ENCODE measurements at regions not wholly inside any gene's neighbourhood (a gene's known extent, or its start where the extent isn't known, plus 50 kb on each side); places are given as distances from the start of the nearest gene placed in this dataset.

- DNase-seq (ENCODE audit: insufficient read length, low spot score) (no peak), FAIRE-seq (no peak)
- TF ChIP-seq, protein P1, sequence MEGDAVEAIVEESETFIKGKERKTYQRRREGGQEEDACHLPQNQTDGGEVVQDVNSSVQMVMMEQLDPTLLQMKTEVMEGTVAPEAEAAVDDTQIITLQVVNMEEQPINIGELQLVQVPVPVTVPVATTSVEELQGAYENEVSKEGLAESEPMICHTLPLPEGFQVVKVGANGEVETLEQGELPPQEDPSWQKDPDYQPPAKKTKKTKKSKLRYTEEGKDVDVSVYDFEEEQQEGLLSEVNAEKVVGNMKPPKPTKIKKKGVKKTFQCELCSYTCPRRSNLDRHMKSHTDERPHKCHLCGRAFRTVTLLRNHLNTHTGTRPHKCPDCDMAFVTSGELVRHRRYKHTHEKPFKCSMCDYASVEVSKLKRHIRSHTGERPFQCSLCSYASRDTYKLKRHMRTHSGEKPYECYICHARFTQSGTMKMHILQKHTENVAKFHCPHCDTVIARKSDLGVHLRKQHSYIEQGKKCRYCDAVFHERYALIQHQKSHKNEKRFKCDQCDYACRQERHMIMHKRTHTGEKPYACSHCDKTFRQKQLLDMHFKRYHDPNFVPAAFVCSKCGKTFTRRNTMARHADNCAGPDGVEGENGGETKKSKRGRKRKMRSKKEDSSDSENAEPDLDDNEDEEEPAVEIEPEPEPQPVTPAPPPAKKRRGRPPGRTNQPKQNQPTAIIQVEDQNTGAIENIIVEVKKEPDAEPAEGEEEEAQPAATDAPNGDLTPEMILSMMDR (IDR thresholded peaks at IDR 0.05; ENCODE audit: insufficient read depth, missing control alignments) = no peak
Observed at GRCh38 chr7:115227473-115228235, 305.8 kb downstream of the MDFIC start.

- TF ChIP-seq, protein P1 (IDR thresholded peaks at IDR 0.05; ENCODE audit: insufficient read depth, missing control alignments) = no peak
- no peak for DNase-seq (ENCODE audit: insufficient read length, low spot score)
- no peak for FAIRE-seq
Observed at GRCh38 chr7:115226410-115226809, 304.5 kb downstream of the MDFIC start.

GRCh38 chr7:115224922-115225321 is 303.0 kb downstream of the MDFIC start:
- FAIRE-seq (no peak), DNase-seq (ENCODE audit: insufficient read length, low spot score) (no peak)
- TF ChIP-seq, protein P1 (IDR thresholded peaks at IDR 0.05; ENCODE audit: insufficient read depth, missing control alignments) = no peak

GRCh38 chr7:115223959-115224358 is 302.1 kb downstream of the MDFIC start:
- TF ChIP-seq, protein P1 (IDR thresholded peaks at IDR 0.05; ENCODE audit: insufficient read depth, missing control alignments) = no peak
- no peak for FAIRE-seq
- DNase-seq (ENCODE audit: insufficient read length, low spot score) = no peak

- FAIRE-seq = no peak
Observed at GRCh38 chr7:115221456-115221855, 299.6 kb downstream of the MDFIC start.

GRCh38 chr7:115218076-115218475 is 296.2 kb downstream of the MDFIC start:
- TF ChIP-seq, protein P1 (IDR thresholded peaks at IDR 0.05; ENCODE audit: insufficient read depth, missing control alignments) = no peak
- DNase-seq (ENCODE audit: insufficient read length, low spot score) (no peak), FAIRE-seq (no peak)

More at GRCh38 chr7:115221456-115221855, 299.6 kb downstream of the MDFIC start:
- TF ChIP-seq, protein P1 (IDR thresholded peaks at IDR 0.05; ENCODE audit: insufficient read depth, missing control alignments) = no peak
- DNase-seq (ENCODE audit: insufficient read length, low spot score) = no peak

GRCh38 chr7:115217373-115217772 is 295.5 kb downstream of the MDFIC start:
- FAIRE-seq (no peak), DNase-seq (ENCODE audit: insufficient read length, low spot score) (no peak)
- TF ChIP-seq, protein P1 (IDR thresholded peaks at IDR 0.05; ENCODE audit: insufficient read depth, missing control alignments) = no peak
